WTC11 (cell line): ENCODE measurements at regions not wholly inside any gene's neighbourhood (a gene's known extent, or its start where the extent isn't known, plus 50 kb on each side); places are given as distances from the start of the nearest gene placed in this dataset.

ENCODE experiments used
- ATAC-seq: fragments of 200-7000 bp; cut with Tn5 transposase; 2 replicates; pipeline ENCODE4 v1.10.0; 2021; ENCODE audit warnings: mild to moderate bottlenecking, moderate library complexity
- CTCF ChIA-PET: fragments of 300-600 bp; sonication (Branson Sonifier 250); formaldehyde crosslinking; loops from one replicate; lab custom pipeline; 2021; ENCODE audit warnings: antibody characterized with exemption; lab: Charles Lee
- POLR2A ChIA-PET: fragments of 350-600 bp; sonication (Branson Sonifier 250); formaldehyde crosslinking; loops from one replicate; lab custom pipeline; 2021; ENCODE audit warnings: antibody characterized with exemption; lab: Charles Lee
- DNase-seq: peaks from one replicate; pipeline ENCODE4 v3.0.0; 2021; ENCODE audit warnings: low spot score
- H3K27ac Mint-ChIP-seq: 2 replicates; pipeline ENCODE4 v1.8.0; 2021; ENCODE audit warnings: mixed read lengths
- H3K27me3 Mint-ChIP-seq: 2 replicates; pipeline ENCODE4 v1.8.0; 2021; ENCODE audit warnings: low read depth, mild to moderate bottlenecking, moderate library complexity, mixed read lengths
- H3K36me3 Mint-ChIP-seq: 2 replicates; pipeline ENCODE4 v1.8.0; 2021; ENCODE audit warnings: mixed read lengths
- H3K4me1 Mint-ChIP-seq: 2 replicates; pipeline ENCODE4 v1.8.0; 2022; ENCODE audit warnings: mixed read lengths
- H3K4me3 Mint-ChIP-seq: 2 replicates; pipeline ENCODE4 v1.8.0; 2021; ENCODE audit warnings: mild to moderate bottlenecking, moderate library complexity, mixed read lengths
- H3K9me3 Mint-ChIP-seq: 2 replicates; pipeline ENCODE4 v1.8.0; 2021; ENCODE audit warnings: mixed read lengths
- CREB1 ChIP-seq: sonication (generic); formaldehyde crosslinking; IDR thresholded peaks from 2 replicates; pipeline ENCODE4 v1.8.0; 2023; ENCODE audit warnings: mild to moderate bottlenecking, missing genetic modification reagents
- ESRRA ChIP-seq: sonication (generic); formaldehyde crosslinking; IDR thresholded peaks from 2 replicates; pipeline ENCODE4 v1.8.1; 2022; ENCODE audit warnings: mild to moderate bottlenecking, missing genetic modification reagents, borderline replicate concordance
- GRHL2 ChIP-seq: fragments of 250-450 bp; sonication (Bioruptor Pico); IDR thresholded peaks from 2 replicates; pipeline ENCODE4 v1.8.0; 2022; ENCODE audit warnings: mild to moderate bottlenecking, moderate library complexity; ENCODE audit not compliant: insufficient replicate concordance, severe bottlenecking
- KAT7 ChIP-seq: sonication (generic); formaldehyde crosslinking; IDR thresholded peaks from 2 replicates; pipeline ENCODE4 v1.8.1; 2023; ENCODE audit warnings: missing genetic modification reagents, mild to moderate bottlenecking, borderline replicate concordance
- MYBL2 ChIP-seq: sonication (generic); formaldehyde crosslinking; IDR thresholded peaks from 2 replicates; pipeline ENCODE4 v1.8.1; 2023; ENCODE audit warnings: mild to moderate bottlenecking, moderate library complexity, missing genetic modification reagents
- PRRX2 ChIP-seq: fragments of 250-450 bp; sonication (Bioruptor Pico); IDR thresholded peaks from 2 replicates; pipeline ENCODE4 v1.8.0; 2021; ENCODE audit warnings: mild to moderate bottlenecking
- RELA ChIP-seq: sonication (generic); formaldehyde crosslinking; IDR thresholded peaks from 2 replicates; pipeline ENCODE4 v1.8.1; 2022; ENCODE audit warnings: missing genetic modification reagents, mild to moderate bottlenecking, borderline replicate concordance
- SOX15 ChIP-seq: fragments of 250-450 bp; sonication (Bioruptor Pico); IDR thresholded peaks from 2 replicates; pipeline ENCODE4 v1.9.0; 2021; ENCODE audit warnings: mild to moderate bottlenecking
- ZBTB21 ChIP-seq: sonication (generic); formaldehyde crosslinking; IDR thresholded peaks from 2 replicates; pipeline ENCODE4 v1.8.1; 2023; ENCODE audit warnings: mild to moderate bottlenecking, missing genetic modification reagents, borderline replicate concordance
- ZNF121 ChIP-seq: sonication (generic); formaldehyde crosslinking; IDR thresholded peaks from 2 replicates; pipeline ENCODE4 v1.8.0; 2023; ENCODE audit warnings: missing genetic modification reagents
- ZNF219 ChIP-seq: sonication (generic); formaldehyde crosslinking; IDR thresholded peaks from 2 replicates; pipeline ENCODE4 v1.8.0; 2023; ENCODE audit warnings: missing genetic modification reagents, mild to moderate bottlenecking, borderline replicate concordance
- ZNF423 ChIP-seq: fragments of 250-450 bp; sonication (Bioruptor Pico); IDR thresholded peaks from 2 replicates; pipeline ENCODE4 v2.1.2; 2022; ENCODE audit warnings: mild to moderate bottlenecking, moderate library complexity
- TF ChIP-seq, protein P1 (sequence below): sonication (generic); formaldehyde crosslinking; IDR thresholded peaks from 2 replicates; pipeline ENCODE4 v1.8.0; 2022; ENCODE audit warnings: mild to moderate bottlenecking, missing genetic modification reagents
- TF ChIP-seq, protein P2 (sequence below): sonication (generic); formaldehyde crosslinking; IDR thresholded peaks from 2 replicates; pipeline ENCODE4 v1.8.1; 2022; ENCODE audit warnings: mild to moderate bottlenecking, missing genetic modification reagents, moderate library complexity, borderline replicate concordance
- TF ChIP-seq, protein P3 (sequence below): sonication (generic); formaldehyde crosslinking; IDR thresholded peaks from 2 replicates; pipeline ENCODE4 v1.8.0; 2022; ENCODE audit warnings: missing genetic modification reagents
- TF ChIP-seq, protein P4 (sequence below): sonication (generic); formaldehyde crosslinking; IDR thresholded peaks from 2 replicates; pipeline ENCODE4 v1.8.0; 2022; ENCODE audit warnings: mild to moderate bottlenecking, missing genetic modification reagents
- TF ChIP-seq, protein P5 (sequence below): sonication (generic); formaldehyde crosslinking; IDR thresholded peaks from 2 replicates; pipeline ENCODE4 v1.8.1; 2023; ENCODE audit warnings: mild to moderate bottlenecking, missing genetic modification reagents

DNA sequence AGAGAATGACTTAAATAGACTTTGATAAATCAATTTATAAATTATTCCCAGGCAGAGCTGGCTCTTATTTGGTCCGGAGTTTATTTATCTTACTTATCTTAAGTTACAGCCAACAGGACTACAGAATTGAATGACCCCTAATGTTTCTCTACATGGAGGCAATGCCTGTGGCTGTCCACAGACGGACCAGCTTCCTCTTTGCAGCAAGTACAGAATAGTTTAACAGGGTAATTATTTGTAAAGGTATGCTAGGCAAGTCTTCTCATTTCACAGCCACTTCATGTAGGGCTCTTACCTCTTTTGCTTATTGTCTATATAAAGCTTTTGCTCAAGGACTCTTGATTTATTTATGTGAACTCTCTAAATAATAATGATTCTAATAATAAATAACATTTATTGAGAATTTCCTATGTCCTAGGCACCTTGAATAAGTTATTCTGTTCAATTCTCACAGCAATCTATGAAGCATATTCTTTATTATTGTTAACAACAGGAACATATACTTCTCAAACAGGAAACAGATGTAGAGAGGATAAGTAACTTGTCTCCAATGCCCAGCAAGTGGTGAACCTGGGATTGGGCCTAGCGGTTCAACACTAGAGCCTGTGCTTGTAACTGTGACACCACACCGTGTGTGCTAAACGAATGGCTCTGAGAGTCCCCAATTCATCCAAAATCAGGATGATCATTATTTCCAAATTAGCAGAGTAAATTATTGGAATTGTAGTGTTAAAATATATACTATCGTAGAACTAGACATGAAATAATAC lies 58.8 kb upstream of the NXPH2 start:
- TF ChIP-seq ZNF121 (CRISPR knock-in tag) (no peak), MYBL2 (CRISPR knock-in tag) (no peak)
- TF ChIP-seq, protein P1, sequence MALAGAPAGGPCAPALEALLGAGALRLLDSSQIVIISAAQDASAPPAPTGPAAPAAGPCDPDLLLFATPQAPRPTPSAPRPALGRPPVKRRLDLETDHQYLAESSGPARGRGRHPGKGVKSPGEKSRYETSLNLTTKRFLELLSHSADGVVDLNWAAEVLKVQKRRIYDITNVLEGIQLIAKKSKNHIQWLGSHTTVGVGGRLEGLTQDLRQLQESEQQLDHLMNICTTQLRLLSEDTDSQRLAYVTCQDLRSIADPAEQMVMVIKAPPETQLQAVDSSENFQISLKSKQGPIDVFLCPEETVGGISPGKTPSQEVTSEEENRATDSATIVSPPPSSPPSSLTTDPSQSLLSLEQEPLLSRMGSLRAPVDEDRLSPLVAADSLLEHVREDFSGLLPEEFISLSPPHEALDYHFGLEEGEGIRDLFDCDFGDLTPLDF = no peak
- TF ChIP-seq, all 79 proteins: peak for 0
- Mint-ChIP-seq H3K27me3 (no peaks in the 10 kb centered on the region), H3K4me1 (no peaks in the 10 kb centered on the region), H3K9me3 (no peaks in the 10 kb centered on the region), H3K36me3 (no peaks in the 10 kb centered on the region), H3K4me3 (no peak overlapping the region), H3K27ac (no peak overlapping the region)
- ChIA-PET CTCF (no interaction called here), POLR2A (no interaction called here)
- ATAC-seq = no peak
- no peak for DNase-seq

DNA sequence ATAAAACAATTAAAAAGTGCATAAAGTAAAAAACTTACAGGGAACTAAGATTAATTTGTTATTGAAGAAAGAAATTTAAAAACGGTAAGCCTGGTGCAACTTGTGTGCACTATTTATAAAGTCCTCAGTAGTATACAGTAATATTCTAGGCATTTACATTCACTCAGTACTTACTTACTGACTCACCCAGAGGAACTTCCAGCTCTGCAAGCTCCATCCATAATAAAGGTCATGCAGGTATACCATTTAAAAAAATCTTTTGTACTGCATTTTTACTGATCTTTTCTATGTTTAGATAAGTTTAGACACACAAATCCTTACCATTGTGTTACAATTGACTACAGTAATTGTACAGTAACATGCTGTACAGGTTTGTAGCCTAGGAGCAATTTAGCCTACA lies 51.5 kb upstream of the NXPH2 start:
- Mint-ChIP-seq H3K27ac (no peak overlapping the region), H3K4me3 (no peak overlapping the region), H3K27me3 (no peaks in the 10 kb centered on the region), H3K36me3 (no peaks in the 10 kb centered on the region), H3K4me1 (peaks cover 3% of the 10 kb centered on the region; the same call in 1 of the 2 replicates), H3K9me3 (no peaks in the 10 kb centered on the region)
- DNase-seq = no peak
- POLR2A ChIA-PET = no interaction called here
- TF ChIP-seq, protein P2, sequence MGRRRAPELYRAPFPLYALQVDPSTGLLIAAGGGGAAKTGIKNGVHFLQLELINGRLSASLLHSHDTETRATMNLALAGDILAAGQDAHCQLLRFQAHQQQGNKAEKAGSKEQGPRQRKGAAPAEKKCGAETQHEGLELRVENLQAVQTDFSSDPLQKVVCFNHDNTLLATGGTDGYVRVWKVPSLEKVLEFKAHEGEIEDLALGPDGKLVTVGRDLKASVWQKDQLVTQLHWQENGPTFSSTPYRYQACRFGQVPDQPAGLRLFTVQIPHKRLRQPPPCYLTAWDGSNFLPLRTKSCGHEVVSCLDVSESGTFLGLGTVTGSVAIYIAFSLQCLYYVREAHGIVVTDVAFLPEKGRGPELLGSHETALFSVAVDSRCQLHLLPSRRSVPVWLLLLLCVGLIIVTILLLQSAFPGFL (CRISPR knock-in tag) = no peak
- TF ChIP-seq PRRX2 (CRISPR knock-in tag) (no peak), ZNF423 (no peak), CREB1 (CRISPR knock-in tag) (no peak), SOX15 (CRISPR knock-in tag) (no peak), KAT7 (CRISPR knock-in tag) (no peak), RELA (no peak), ZNF219 (no peak), ZBTB21 (CRISPR knock-in tag) (no peak), GRHL2 (no peak), ESRRA (CRISPR knock-in tag) (no peak)
- TF ChIP-seq, protein P3, sequence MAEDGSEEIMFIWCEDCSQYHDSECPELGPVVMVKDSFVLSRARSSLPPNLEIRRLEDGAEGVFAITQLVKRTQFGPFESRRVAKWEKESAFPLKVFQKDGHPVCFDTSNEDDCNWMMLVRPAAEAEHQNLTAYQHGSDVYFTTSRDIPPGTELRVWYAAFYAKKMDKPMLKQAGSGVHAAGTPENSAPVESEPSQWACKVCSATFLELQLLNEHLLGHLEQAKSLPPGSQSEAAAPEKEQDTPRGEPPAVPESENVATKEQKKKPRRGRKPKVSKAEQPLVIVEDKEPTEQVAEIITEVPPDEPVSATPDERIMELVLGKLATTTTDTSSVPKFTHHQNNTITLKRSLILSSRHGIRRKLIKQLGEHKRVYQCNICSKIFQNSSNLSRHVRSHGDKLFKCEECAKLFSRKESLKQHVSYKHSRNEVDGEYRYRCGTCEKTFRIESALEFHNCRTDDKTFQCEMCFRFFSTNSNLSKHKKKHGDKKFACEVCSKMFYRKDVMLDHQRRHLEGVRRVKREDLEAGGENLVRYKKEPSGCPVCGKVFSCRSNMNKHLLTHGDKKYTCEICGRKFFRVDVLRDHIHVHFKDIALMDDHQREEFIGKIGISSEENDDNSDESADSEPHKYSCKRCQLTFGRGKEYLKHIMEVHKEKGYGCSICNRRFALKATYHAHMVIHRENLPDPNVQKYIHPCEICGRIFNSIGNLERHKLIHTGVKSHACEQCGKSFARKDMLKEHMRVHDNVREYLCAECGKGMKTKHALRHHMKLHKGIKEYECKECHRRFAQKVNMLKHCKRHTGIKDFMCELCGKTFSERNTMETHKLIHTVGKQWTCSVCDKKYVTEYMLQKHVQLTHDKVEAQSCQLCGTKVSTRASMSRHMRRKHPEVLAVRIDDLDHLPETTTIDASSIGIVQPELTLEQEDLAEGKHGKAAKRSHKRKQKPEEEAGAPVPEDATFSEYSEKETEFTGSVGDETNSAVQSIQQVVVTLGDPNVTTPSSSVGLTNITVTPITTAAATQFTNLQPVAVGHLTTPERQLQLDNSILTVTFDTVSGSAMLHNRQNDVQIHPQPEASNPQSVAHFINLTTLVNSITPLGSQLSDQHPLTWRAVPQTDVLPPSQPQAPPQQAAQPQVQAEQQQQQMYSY (CRISPR knock-in tag) = no peak
- TF ChIP-seq, protein P4, sequence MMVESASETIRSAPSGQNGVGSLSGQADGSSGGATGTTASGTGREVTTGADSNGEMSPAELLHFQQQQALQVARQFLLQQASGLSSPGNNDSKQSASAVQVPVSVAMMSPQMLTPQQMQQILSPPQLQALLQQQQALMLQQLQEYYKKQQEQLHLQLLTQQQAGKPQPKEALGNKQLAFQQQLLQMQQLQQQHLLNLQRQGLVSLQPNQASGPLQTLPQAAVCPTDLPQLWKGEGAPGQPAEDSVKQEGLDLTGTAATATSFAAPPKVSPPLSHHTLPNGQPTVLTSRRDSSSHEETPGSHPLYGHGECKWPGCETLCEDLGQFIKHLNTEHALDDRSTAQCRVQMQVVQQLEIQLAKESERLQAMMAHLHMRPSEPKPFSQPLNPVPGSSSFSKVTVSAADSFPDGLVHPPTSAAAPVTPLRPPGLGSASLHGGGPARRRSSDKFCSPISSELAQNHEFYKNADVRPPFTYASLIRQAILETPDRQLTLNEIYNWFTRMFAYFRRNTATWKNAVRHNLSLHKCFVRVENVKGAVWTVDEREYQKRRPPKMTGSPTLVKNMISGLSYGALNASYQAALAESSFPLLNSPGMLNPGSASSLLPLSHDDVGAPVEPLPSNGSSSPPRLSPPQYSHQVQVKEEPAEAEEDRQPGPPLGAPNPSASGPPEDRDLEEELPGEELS (CRISPR knock-in tag) = no peak
- TF ChIP-seq, protein P5, sequence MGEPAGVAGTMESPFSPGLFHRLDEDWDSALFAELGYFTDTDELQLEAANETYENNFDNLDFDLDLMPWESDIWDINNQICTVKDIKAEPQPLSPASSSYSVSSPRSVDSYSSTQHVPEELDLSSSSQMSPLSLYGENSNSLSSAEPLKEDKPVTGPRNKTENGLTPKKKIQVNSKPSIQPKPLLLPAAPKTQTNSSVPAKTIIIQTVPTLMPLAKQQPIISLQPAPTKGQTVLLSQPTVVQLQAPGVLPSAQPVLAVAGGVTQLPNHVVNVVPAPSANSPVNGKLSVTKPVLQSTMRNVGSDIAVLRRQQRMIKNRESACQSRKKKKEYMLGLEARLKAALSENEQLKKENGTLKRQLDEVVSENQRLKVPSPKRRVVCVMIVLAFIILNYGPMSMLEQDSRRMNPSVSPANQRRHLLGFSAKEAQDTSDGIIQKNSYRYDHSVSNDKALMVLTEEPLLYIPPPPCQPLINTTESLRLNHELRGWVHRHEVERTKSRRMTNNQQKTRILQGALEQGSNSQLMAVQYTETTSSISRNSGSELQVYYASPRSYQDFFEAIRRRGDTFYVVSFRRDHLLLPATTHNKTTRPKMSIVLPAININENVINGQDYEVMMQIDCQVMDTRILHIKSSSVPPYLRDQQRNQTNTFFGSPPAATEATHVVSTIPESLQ (CRISPR knock-in tag) = no peak
- no peak for ATAC-seq
- CTCF ChIA-PET = interaction anchor here (1.5 kb wide), 1 partner anchor 17 kb away, joined by 3 read pairs; no protein-coding TSS in a partner anchor
